ENCODE measurements at regions not wholly inside any gene's neighbourhood (a gene's known extent, or its start where the extent isn't known, plus 50 kb on each side); places are given as distances from the start of the nearest gene placed in this dataset.

- TF ChIP-seq EZH2 (IDR thresholded peaks at IDR 0.05) (no peak), YY1 (IDR thresholded peaks at IDR 0.05; ENCODE audit: extremely low read depth, insufficient replicate concordance, low read depth, low read length) (no peak), ZFX (IDR thresholded peaks at IDR 0.05) (no peak), JUND (IDR thresholded peaks at IDR 0.05) (no peak), POLR2A (IDR thresholded peaks at IDR 0.05; ENCODE audit: borderline replicate concordance, extremely low read depth, insufficient read depth, insufficient read length) (no peak), REST (IDR thresholded peaks at IDR 0.05; ENCODE audit: low read depth) (no peak)
- TF ChIP-seq, protein P1, sequence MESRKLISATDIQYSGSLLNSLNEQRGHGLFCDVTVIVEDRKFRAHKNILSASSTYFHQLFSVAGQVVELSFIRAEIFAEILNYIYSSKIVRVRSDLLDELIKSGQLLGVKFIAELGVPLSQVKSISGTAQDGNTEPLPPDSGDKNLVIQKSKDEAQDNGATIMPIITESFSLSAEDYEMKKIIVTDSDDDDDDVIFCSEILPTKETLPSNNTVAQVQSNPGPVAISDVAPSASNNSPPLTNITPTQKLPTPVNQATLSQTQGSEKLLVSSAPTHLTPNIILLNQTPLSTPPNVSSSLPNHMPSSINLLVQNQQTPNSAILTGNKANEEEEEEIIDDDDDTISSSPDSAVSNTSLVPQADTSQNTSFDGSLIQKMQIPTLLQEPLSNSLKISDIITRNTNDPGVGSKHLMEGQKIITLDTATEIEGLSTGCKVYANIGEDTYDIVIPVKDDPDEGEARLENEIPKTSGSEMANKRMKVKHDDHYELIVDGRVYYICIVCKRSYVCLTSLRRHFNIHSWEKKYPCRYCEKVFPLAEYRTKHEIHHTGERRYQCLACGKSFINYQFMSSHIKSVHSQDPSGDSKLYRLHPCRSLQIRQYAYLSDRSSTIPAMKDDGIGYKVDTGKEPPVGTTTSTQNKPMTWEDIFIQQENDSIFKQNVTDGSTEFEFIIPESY (IDR thresholded peaks at IDR 0.05; ENCODE audit: extremely low read depth, insufficient replicate concordance, low read length): no peak
- TF ChIP-seq, protein P2, sequence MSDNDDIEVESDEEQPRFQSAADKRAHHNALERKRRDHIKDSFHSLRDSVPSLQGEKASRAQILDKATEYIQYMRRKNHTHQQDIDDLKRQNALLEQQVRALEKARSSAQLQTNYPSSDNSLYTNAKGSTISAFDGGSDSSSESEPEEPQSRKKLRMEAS (IDR thresholded peaks at IDR 0.05): no peak
- TF ChIP-seq, protein P3, sequence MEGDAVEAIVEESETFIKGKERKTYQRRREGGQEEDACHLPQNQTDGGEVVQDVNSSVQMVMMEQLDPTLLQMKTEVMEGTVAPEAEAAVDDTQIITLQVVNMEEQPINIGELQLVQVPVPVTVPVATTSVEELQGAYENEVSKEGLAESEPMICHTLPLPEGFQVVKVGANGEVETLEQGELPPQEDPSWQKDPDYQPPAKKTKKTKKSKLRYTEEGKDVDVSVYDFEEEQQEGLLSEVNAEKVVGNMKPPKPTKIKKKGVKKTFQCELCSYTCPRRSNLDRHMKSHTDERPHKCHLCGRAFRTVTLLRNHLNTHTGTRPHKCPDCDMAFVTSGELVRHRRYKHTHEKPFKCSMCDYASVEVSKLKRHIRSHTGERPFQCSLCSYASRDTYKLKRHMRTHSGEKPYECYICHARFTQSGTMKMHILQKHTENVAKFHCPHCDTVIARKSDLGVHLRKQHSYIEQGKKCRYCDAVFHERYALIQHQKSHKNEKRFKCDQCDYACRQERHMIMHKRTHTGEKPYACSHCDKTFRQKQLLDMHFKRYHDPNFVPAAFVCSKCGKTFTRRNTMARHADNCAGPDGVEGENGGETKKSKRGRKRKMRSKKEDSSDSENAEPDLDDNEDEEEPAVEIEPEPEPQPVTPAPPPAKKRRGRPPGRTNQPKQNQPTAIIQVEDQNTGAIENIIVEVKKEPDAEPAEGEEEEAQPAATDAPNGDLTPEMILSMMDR (IDR thresholded peaks at IDR 0.05 in 2 of 3, conservative IDR thresholded peaks at IDR 0.05 in 1 of 3; ENCODE audit: borderline replicate concordance in 1 of 3, insufficient read depth in 1 of 3, low read depth in 2 of 3, low read length in 2 of 3): no peak
- Histone ChIP-seq H3K27ac (ENCODE audit: low read depth, low read length) (no peak overlapping the region), H3K4me2 (ENCODE audit: low read length) (no peak overlapping the region), H3K9me2 (ENCODE audit: insufficient read depth) (no peaks in the 10 kb centered on the region), H3K79me2 (ENCODE audit: insufficient read depth, low read length) (no peaks in the 10 kb centered on the region), H3K9ac (ENCODE audit: low read length) (no peak overlapping the region), H3K9me3 (ENCODE audit: control insufficient read depth in 1 of 2, insufficient read depth in 1 of 2, low read depth in 1 of 2, low read length in 2 of 2) (no peaks in the 10 kb centered on the region), H2AFZ (ENCODE audit: low read depth, low read length, poor library complexity, severe bottlenecking) (no peak overlapping the region), H4K20me1 (ENCODE audit: insufficient read depth) (no peaks in the 10 kb centered on the region), H3K4me1 (ENCODE audit: control insufficient read depth in 1 of 2, insufficient read depth in 2 of 2, low read length in 2 of 2) (no peaks in the 10 kb centered on the region), H3K36me3 (ENCODE audit: control insufficient read depth in 1 of 2, insufficient read depth in 2 of 2, low read length in 2 of 2) (no peaks in the 10 kb centered on the region), H3K27me3 (ENCODE audit: insufficient read depth, low read length) (no peaks in the 10 kb centered on the region), H3K4me3 (replicated peaks in 1 of 2; ENCODE audit: low read depth in 1 of 2, low read length in 2 of 2) (no peak overlapping the region)
- RAD21 ChIA-PET (ENCODE audit: low non-redundant PET in 1 of 2, low total read pairs in 2 of 2, uncharacterized antibody in 2 of 2, unreplicated experiment in 2 of 2): no interaction called here
- no TSS peak for BruUV-seq (replicated peaks)
- intact Hi-C loops (cut with micrococcal nuclease): no loop called here
- ATAC-seq: no peak
- CTCF ChIA-PET: no interaction called here
- POLR2A ChIA-PET: no interaction called here
- DNase-seq (ENCODE audit: low read depth, low spot score): no peak
Measured at GRCh38 chr11:15584158-15584557, 469.4 kb downstream of the INSC start.

Measured in HCT116 (cell line).